CD4-positive, alpha-beta T cell treated with Interleukin-15 for 1 hour (primary cell): ENCODE measurements at regions not wholly inside any gene's neighbourhood (a gene's known extent, or its start where the extent isn't known, plus 50 kb on each side); places are given as distances from the start of the nearest gene placed in this dataset.
"Not testable (repeated sequence)": the region's sequence is repeated elsewhere in the genome, so short reads cannot be mapped to it uniquely, and the experiment has no call there.

Source experiments
- DNase-seq: peaks from one replicate; pipeline ENCODE4 v3.0.0-alpha.2; 2020

- no peak for DNase-seq
Measured at GRCh38 chr16:60949800-60950199, 1086.4 kb downstream of the CDH8 start.

- no peak for DNase-seq
Measured at GRCh38 chr16:60945225-60945624, 1091.0 kb downstream of the CDH8 start.

GRCh38 chr16:60936189-60936588, 1100.0 kb downstream of the CDH8 start:
- DNase-seq: not testable (repeated sequence)

DNA sequence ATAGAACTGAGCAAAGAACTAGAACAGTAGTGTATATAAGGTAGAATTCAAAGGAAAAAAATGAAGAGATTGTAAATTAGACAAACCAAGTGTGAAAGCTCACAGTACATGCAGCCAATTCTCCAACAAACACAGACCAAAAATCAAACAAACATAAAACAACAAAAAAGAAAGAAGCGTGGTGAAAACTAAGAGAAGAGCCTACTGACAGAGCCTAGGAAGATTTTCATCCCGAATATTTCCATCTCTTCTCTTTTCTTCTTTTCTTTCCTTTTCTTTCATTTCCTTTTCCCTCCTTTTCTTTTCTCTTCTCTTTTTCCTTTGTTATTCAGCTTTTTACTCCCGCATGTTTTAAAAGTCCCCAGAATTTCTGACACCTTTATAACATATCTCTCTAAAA, 1103.6 kb downstream of the CDH8 start:
- no peak for DNase-seq

- DNase-seq: no peak
Measured at GRCh38 chr16:60930291-60930690, 1105.9 kb downstream of the CDH8 start.

GRCh38 chr16:60922920-60923319, 1113.3 kb downstream of the CDH8 start:
- DNase-seq: no peak

DNA sequence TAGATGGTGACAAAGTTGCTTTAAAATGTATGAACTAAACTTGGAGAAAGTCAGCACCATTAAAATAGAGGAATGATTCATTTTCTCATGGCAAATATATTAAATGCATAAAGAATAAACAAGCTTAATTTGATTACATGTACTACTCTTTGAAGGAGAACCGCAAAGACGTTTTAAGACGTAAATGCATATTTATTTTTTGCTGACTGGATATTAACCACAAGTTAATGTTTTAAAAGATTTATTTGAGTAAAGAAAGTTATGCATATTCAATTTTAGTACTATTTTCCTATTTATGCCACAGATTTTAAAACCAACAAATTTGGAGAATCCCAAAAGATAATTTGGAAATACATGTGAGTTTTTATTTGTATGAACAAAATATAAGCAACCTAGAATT, 1121.9 kb downstream of the CDH8 start:
- DNase-seq: no peak

- DNase-seq: no peak
Measured at GRCh38 chr16:60907645-60908044, 1128.6 kb downstream of the CDH8 start.

- no peak for DNase-seq
Measured at GRCh38 chr16:60905811-60906210, 1130.4 kb downstream of the CDH8 start.

DNA sequence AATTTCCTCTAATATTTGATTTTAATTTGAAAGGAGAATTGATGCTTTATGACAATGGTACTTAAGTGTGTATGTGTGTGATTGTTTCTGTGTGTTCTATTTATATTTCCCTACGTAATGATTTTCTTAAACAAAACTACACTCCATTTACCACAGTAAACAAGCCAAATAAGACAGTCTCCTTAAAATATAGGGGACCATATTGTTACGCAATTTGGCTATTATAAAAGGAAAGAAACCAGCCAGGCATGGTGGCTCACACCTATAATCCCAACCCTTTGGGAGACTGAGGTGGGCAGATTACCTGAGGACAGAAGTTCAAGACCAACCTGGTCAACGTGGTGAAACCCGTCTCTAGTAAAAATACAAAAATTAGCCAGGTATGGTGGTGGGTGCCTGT, 1134.1 kb downstream of the CDH8 start:
- DNase-seq: no peak

DNA sequence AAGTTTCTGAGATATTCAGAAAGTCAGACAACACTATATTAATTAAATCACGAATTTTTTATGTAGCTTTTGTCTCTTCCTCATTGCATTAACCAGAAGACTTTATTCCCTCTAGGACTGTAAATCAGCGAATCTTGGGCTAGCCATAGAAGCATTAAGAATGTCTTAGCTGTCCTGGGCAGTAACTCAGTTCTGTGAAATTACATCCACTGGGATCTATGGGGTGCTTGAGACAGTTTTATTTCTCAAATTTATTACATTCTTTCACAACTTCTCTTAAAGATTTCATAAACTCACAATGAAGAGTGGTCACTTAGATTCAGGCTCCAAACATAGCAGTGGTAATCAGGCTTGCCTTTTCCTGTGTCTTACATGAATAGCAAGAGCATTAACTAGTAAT, 1153.4 kb downstream of the CDH8 start:
- no peak for DNase-seq

DNA sequence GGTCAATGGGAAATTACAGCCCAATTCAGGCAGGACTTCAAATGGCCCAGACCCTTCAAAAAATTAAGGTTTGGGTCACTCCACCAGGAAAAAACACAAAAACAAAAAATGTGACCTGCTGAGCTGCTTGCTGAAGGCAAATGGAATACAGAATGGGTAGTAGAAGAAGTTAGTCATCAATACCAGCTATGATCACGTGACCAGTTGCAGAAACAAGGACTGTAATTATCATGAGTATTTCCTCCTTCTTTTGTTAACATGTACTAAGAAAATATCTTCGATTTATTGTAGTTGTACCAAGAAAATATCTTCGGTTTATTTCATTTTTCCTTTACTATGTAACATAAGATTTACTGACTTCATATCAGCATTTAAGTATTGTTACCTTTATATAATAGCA, 1183.6 kb downstream of the CDH8 start:
- DNase-seq: no peak

DNA sequence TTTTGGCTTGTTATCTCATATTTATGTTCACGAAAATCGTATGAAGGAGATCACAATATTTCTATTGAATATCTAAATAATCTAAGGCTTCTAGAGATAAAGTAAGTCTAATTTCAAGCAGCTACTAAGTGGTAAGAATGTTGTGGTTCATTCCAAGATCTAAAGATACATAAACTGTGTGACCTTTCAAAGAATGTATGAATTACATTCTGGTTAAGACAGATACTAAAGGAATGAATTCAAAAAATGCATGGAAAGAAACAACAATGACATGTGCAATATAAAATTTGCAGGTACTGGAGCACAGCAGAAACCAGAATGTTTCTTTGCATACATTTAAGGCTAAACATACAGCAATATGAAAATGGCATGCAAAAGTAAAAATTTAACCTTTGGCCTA, 1214.6 kb downstream of the CDH8 start:
- DNase-seq: no peak

DNA sequence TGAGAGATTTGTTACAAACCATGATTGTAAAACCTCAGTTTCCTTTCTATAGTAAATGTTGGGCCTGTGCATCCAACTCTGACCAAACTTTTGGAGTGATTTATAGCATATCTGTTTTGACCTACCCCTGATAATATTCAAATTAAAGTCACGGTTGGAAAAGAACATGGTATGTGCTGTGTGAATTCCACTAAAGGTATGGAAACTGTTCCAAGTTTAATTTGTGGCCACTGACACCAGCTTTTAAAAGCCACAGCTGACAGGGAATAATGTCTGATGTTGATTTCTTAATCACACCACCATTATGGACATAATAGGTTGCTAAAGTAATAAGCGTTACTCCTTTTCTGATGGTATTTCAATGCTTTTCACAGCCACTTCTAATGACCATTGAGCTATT, 1215.9 kb downstream of the CDH8 start:
- DNase-seq: no peak

GRCh38 chr16:60818465-60818864, 1217.8 kb downstream of the CDH8 start:
- DNase-seq: no peak

DNA sequence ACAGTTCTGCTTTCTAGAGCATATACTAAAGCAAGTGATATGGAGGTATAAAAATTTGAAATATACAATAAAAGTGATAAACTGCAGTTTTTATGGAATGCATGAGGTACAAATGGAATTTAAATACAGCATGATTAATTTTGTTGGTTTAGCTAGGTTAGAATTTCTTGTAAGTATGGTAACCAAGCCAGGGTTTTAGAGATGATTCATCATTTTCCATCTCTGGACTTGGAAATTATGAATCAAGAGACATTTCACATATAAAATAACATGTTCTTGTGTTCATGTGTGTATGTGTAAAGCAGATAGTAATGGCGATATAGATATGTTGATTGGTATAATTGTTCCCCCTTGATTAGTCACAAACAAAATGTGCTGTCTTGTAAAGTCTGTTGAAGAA, 1219.8 kb downstream of the CDH8 start:
- DNase-seq: no peak

DNA sequence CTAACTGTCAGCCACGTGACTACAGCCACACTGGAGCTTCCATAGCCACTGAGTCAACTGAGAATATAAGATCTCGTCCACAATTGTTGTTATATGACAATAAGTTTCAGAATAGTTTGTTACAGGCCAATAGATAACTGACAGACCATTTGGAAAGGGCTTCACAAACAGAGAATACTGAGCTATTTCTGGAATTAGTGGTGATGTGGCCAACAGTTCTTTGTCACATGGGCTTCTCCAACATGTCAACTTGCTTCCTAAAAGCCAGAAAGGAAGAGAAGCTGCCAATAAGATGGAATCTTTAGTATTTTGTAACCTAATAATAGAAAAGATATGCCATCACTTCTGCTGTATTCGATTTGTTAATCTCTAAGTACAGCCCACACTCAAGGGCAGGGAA, 1220.4 kb downstream of the CDH8 start:
- DNase-seq: no peak

DNA sequence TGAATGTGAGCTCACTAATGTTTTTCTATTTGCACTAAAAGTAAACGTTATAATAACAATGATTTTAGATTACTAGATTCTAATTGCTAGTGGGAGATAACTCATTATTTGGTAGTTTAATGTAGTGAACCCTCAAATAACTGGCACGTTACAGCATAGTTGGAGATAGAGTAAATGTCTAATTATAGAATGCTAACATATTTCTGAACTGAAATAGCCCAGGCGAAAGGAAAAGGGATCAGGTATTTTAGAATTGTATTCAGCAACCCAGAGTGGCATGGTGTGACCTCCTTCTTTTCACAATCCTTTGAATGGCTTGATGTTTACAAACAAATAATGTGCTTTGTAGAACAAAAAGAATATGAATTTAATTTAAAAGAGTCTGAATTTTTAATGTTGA, 1221.2 kb downstream of the CDH8 start:
- no peak for DNase-seq

DNA sequence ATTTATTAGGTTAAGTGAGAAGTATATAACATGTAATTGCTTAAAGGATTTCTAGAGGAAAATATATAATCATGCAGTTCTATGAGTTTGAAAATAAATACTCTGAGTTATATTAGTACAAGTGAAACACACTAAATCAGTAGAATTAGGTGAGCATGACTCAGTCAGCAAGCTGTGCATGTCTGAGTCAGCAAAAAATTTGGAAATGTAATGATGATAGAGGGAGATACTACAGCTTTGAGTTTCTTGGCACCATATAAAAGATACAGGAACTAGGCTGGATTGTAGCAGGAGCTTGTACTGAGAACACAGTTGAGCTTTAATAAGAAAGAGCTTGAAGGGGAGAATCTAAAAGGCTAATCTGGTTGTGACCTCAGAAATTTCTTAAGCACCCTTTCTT, 1224.6 kb downstream of the CDH8 start:
- no peak for DNase-seq

- DNase-seq: no peak
Measured at GRCh38 chr16:60811051-60811608, 1225.1 kb downstream of the CDH8 start.

- no peak for DNase-seq
Measured at GRCh38 chr16:60810250-60810649, 1226.0 kb downstream of the CDH8 start.

- no peak for DNase-seq
Measured at GRCh38 chr16:60792437-60792836, 1243.8 kb downstream of the CDH8 start.

- no peak for DNase-seq
Measured at GRCh38 chr16:60788631-60789030, 1247.6 kb downstream of the CDH8 start.

- DNase-seq: no peak
Measured at GRCh38 chr16:60776281-60776680, 1260.0 kb downstream of the CDH8 start.

DNA sequence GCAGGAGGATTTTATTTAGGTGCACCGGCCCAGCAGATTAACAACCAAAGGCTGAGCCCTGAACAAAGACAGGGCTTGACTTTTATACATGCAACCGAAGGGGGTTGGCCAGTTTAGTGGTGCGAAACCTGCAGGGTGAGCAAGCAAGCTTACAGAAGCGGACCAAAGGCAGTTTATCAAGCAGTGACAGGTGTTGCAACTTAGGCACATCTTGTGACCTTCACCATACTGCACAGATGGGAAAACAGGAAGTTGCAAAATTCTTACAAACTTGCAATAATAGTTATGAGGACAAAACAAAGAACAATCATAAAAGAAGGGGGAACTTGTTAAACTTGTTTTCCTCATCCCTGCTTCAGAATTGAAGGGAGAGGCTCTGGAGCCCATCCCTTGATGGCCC, 1265.1 kb downstream of the CDH8 start:
- no peak for DNase-seq

DNA sequence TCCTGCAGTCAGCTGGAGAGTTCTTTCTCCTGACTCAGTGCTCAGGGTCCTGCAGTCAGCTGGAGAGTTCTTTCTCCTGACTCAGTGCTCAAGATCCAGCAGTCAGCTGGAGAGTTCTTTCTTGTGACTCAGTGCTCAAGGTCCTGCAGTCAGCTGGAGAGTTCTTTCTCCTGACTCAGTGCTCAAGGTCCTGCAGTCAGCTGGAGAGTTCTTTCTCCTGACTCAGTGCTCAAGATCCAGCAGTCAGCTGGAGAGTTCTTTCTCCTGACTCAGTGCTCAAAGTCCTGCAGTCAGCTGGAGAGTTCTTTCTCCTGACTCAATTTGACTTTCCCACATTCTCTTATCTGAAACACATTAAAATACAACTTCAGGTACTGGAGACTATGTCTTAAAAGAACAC, 1265.9 kb downstream of the CDH8 start:
- not testable (repeated sequence) for DNase-seq
